Loucy (cell line): ENCODE measurements at regions not wholly inside any gene's neighbourhood (a gene's known extent, or its start where the extent isn't known, plus 50 kb on each side); places are given as distances from the start of the nearest gene placed in this dataset.

Source experiments
- H2AFZ ChIP-seq: fragments of 200-600 bp; sonication (generic); 2 replicates; pipeline ENCODE4 v1.6.0; 2016; ENCODE audit warnings: antibody characterized with exemption, mild to moderate bottlenecking, low read length, moderate library complexity
- H3F3A ChIP-seq: fragments of 200-600 bp; 2 replicates; pipeline ENCODE4 v1.6.0; 2016; ENCODE audit warnings: antibody characterized with exemption, low read depth, mild to moderate bottlenecking
- H3K27me3 ChIP-seq: fragments of 200-600 bp; sonication (generic); 2 replicates; pipeline ENCODE4 v1.6.1; 2014; ENCODE audit warnings: low read length, mild to moderate bottlenecking; ENCODE audit not compliant: insufficient read depth, poor library complexity, severe bottlenecking
- H3K36me3 ChIP-seq: fragments of 200-600 bp; sonication (generic); 2 replicates; pipeline ENCODE4 v1.6.1; 2016; ENCODE audit warnings: low read length; ENCODE audit not compliant: insufficient read depth
- H3K4me1 ChIP-seq: fragments of 200-600 bp; sonication (generic); 2 replicates; pipeline ENCODE4 v1.5.1; 2014; ENCODE audit warnings: low read length, mild to moderate bottlenecking; ENCODE audit not compliant: insufficient read depth, poor library complexity, severe bottlenecking
- H3K4me2 ChIP-seq: fragments of 200-600 bp; sonication (generic); 2 replicates; pipeline ENCODE4 v1.6.0; 2014; ENCODE audit warnings: antibody characterized with exemption, low read length, low read depth, mild to moderate bottlenecking; ENCODE audit not compliant: poor library complexity, severe bottlenecking
- H3K4me3 ChIP-seq: fragments of 200-600 bp; sonication (generic); 2 replicates; pipeline ENCODE4 v1.5.1; 2014; ENCODE audit warnings: low read length, mild to moderate bottlenecking, mixed read lengths; ENCODE audit not compliant: poor library complexity, severe bottlenecking
- H3K79me2 ChIP-seq: fragments of 200-600 bp; sonication (generic); 2 replicates; pipeline ENCODE4 v1.6.1; 2014; ENCODE audit warnings: low read length; ENCODE audit not compliant: insufficient read depth
- H3K9ac ChIP-seq: fragments of 200-600 bp; sonication (generic); 2 replicates; pipeline ENCODE4 v1.6.0; 2014; ENCODE audit warnings: mild to moderate bottlenecking, low read depth, low read length, moderate library complexity; ENCODE audit not compliant: poor library complexity, severe bottlenecking
- H3K9me2 ChIP-seq: fragments of 200-600 bp; sonication (generic); replicated peaks from 2 replicates; pipeline ENCODE4 v1.6.1; 2016; ENCODE audit warnings: low read depth, low read length, mixed read lengths
- H3K9me3 ChIP-seq: fragments of 200-600 bp; sonication (generic); 2 replicates; pipeline ENCODE4 v1.6.1; 2014; ENCODE audit warnings: mild to moderate bottlenecking, antibody characterized with exemption, low read length, low read depth; ENCODE audit not compliant: insufficient read depth
- H4K20me1 ChIP-seq: fragments of 200-600 bp; sonication (generic); 2 replicates; pipeline ENCODE4 v1.6.0; 2014; ENCODE audit warnings: antibody characterized with exemption, low read length, mild to moderate bottlenecking; ENCODE audit not compliant: insufficient read depth, poor library complexity, severe bottlenecking
- CTCF ChIP-seq: fragments of 200-600 bp; sonication (generic); conservative IDR thresholded peaks from 2 replicates; pipeline ENCODE4 v1.5.1; 2014; ENCODE audit warnings: mild to moderate bottlenecking, antibody characterized with exemption, low read length
- EZH2phosphoT487 ChIP-seq: fragments of 200-600 bp; IDR thresholded peaks from 2 replicates; pipeline ENCODE4 v1.6.1; 2018; ENCODE audit warnings: antibody characterized with exemption, mild to moderate bottlenecking, moderate library complexity, borderline replicate concordance

GRCh38 chr4:71260544-71260943 lies 78.3 kb upstream of the SLC4A4 start:
- H3K27me3 ChIP-seq = no peaks in the 10 kb centered on the region
- peaks cover 4% of the 10 kb centered on the region for H4K20me1 ChIP-seq
- no peaks in the 10 kb centered on the region for H3F3A ChIP-seq
- peaks cover 37% of the 10 kb centered on the region for H3K4me1 ChIP-seq
- H3K36me3 ChIP-seq = peaks cover 18% of the 10 kb centered on the region; the same call in 1 of the 2 replicates
- H3K9me2 ChIP-seq = no peaks in the 10 kb centered on the region
- H3K79me2 ChIP-seq = peaks cover 17% of the 10 kb centered on the region; the same call in 1 of the 2 replicates
- peak overlapping the region; percentile 47 for H3K4me2 ChIP-seq
- no peak overlapping the region for H2AFZ ChIP-seq
- no peak for TF ChIP-seq CTCF
- TF ChIP-seq EZH2phosphoT487 = no peak
- H3K9me3 ChIP-seq = no peaks in the 10 kb centered on the region
- no peak overlapping the region for H3K4me3 ChIP-seq
- no peak overlapping the region for H3K9ac ChIP-seq

- no peaks in the 10 kb centered on the region for H3K9me2 ChIP-seq
- H3K9me3 ChIP-seq = no peaks in the 10 kb centered on the region
- H3K79me2 ChIP-seq = peaks cover 17% of the 10 kb centered on the region; the same call in 1 of the 2 replicates
These were observed 77.8 kb upstream of the SLC4A4 start for GRCh38 chr4:71261001-71261400.

GRCh38 chr4:71261633-71262121 lies 77.1 kb upstream of the SLC4A4 start:
- Histone ChIP-seq H3K9me3 (no peaks in the 10 kb centered on the region), H3K36me3 (peaks cover 7% of the 10 kb centered on the region; the same call in 1 of the 2 replicates), H3K4me1 (peaks cover 45% of the 10 kb centered on the region), H3K79me2 (peaks cover 24% of the 10 kb centered on the region; the same call in 1 of the 2 replicates), H3K4me3 (peak overlapping the region; percentile 20), H2AFZ (no peak overlapping the region), H3K9ac (no peak overlapping the region), H3K4me2 (peak overlapping the region; percentile 47), H4K20me1 (peaks cover 4% of the 10 kb centered on the region), H3K27me3 (no peaks in the 10 kb centered on the region), H3F3A (no peaks in the 10 kb centered on the region), H3K9me2 (no peaks in the 10 kb centered on the region)
- TF ChIP-seq EZH2phosphoT487 (no peak), CTCF (no peak)

More at GRCh38 chr4:71261001-71261400, 77.8 kb upstream of the SLC4A4 start:
- Histone ChIP-seq H4K20me1 (peaks cover 4% of the 10 kb centered on the region), H3K9ac (no peak overlapping the region), H3K36me3 (peaks cover 14% of the 10 kb centered on the region; the same call in 1 of the 2 replicates), H3F3A (no peaks in the 10 kb centered on the region), H3K4me1 (peaks cover 38% of the 10 kb centered on the region), H3K27me3 (no peaks in the 10 kb centered on the region), H2AFZ (no peak overlapping the region), H3K4me3 (no peak overlapping the region), H3K4me2 (peak overlapping the region; percentile 47)
- TF ChIP-seq CTCF (no peak), EZH2phosphoT487 (no peak)
